DND-41 (cell line): ENCODE measurements at regions not wholly inside any gene's neighbourhood (a gene's known extent, or its start where the extent isn't known, plus 50 kb on each side); places are given as distances from the start of the nearest gene placed in this dataset.

Experiments used
- EZH2 ChIP-seq: IDR thresholded peaks from 3 replicates; pipeline ENCODE4 v1.6.1; 2012; ENCODE audit warnings: borderline replicate concordance, low read depth, mild to moderate bottlenecking, moderate library complexity, low read length, inconsistent platforms; ENCODE audit not compliant: severe bottlenecking
- TF ChIP-seq, protein P1 (sequence below): IDR thresholded peaks from 2 replicates; pipeline ENCODE4 v1.5.1; 2012; ENCODE audit warnings: borderline replicate concordance, low read length, moderate library complexity, mild to moderate bottlenecking; ENCODE audit not compliant: poor library complexity, severe bottlenecking; ENCODE audit errors: extremely low read depth

DNA sequence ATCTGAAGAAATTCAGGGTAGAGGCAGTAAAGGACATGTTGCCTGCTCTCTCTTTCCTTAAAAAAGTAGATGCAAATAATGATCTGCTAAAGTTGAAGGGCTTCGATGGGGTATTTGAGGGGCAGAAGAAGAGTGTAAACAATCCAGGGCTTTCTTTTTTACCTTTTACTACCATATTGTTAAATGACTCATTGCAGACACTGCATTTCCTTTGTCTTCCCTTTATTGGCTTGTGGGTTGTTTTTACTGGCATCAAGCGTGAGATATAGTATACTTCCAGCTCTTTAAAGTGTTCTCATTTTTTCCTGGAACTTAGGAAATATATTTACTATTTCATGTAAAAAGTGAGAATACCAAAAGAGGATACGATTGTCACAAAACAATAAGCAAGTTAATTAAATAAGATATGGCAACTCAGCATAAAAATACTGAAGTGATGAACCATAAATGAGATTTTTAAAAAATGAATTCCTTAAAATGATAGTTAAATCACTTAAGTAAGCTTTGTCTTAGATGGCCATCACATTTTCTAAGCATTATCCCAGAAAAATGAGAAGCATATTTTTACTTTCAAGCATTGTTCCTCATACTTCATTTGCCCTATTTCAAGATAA is 72.3 kb upstream of the KRAS start:
- TF ChIP-seq, protein P1, sequence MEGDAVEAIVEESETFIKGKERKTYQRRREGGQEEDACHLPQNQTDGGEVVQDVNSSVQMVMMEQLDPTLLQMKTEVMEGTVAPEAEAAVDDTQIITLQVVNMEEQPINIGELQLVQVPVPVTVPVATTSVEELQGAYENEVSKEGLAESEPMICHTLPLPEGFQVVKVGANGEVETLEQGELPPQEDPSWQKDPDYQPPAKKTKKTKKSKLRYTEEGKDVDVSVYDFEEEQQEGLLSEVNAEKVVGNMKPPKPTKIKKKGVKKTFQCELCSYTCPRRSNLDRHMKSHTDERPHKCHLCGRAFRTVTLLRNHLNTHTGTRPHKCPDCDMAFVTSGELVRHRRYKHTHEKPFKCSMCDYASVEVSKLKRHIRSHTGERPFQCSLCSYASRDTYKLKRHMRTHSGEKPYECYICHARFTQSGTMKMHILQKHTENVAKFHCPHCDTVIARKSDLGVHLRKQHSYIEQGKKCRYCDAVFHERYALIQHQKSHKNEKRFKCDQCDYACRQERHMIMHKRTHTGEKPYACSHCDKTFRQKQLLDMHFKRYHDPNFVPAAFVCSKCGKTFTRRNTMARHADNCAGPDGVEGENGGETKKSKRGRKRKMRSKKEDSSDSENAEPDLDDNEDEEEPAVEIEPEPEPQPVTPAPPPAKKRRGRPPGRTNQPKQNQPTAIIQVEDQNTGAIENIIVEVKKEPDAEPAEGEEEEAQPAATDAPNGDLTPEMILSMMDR = no peak
- TF ChIP-seq EZH2 = no peak
